Right atrium auricular region (tissue), 2 donors: ENCODE measurements at regions not wholly inside any gene's neighbourhood (a gene's known extent, or its start where the extent isn't known, plus 50 kb on each side); places are given as distances from the start of the nearest gene placed in this dataset.

Experiments used
- DNase-seq: peaks from one replicate; pipeline ENCODE4 v3.0.0-alpha.2; 2019; ENCODE audit warnings: low spot score
- H3K27ac ChIP-seq, 2 donors: fragments of 200-600 bp; sonication (generic); 1 replicate in 1 of 2; 2 replicates in 1 of 2; pipeline ENCODE4 v1.5.1; 2016 to 2019
- H3K27me3 ChIP-seq, 2 donors: fragments of 200-600 bp; sonication (generic); one replicate each; pipeline versions ENCODE4 v1.5.1 to v1.6.0; 2017 to 2019
- H3K36me3 ChIP-seq: fragments of 200-600 bp; sonication (generic); one replicate; pipeline ENCODE4 v1.5.1; 2016
- H3K4me1 ChIP-seq, 2 donors: fragments of 200-600 bp; sonication (generic); one replicate each; pipeline versions ENCODE4 v1.5.1 to v1.6.0; 2017 to 2019
- H3K4me3 ChIP-seq, 2 donors: fragments of 200-600 bp; sonication (generic); 1 replicate in 1 of 2; 2 replicates in 1 of 2; pipeline ENCODE4 v1.5.1; 2017 to 2019; ENCODE audit warnings: mild to moderate bottlenecking in 1 of 2, moderate library complexity in 1 of 2
- H3K9me3 ChIP-seq, 2 donors: fragments of 200-600 bp; sonication (generic); one replicate each; pipeline ENCODE4 v1.5.1; 2019
- TF ChIP-seq, protein P1 (sequence below), 2 donors: fragments of 200-600 bp; sonication (generic); IDR thresholded peaks; one replicate each; pipeline ENCODE4 v1.5.1; 2019; ENCODE audit warnings: antibody characterized with exemption in 2 of 2

DNA sequence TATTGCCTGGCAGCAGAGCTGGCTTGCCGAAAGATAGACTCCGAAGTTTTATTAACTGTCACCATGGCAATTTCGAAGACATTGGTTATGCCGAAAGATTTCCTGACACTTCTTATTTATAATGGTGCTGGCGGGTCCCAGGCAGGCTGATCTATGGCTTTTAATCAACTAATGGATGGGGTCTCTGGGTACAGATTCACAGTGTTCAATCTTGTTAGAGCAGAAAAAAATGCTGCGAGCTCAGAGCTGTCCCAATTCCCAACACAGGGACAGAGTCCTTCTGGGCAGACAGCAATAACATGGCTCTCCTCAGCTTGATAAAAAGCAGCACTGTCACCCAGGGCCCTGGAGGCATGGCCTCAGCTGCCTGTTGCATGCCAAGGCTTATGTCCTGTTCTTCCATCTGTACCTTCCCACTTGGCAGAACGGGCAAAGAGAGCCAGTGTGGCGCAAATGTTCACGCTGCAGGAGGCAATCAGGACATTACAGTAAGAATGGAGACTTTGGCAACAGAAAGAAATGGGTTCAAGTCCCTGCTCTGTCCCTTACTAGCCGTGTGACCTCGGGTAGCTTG, 228.2 kb upstream of the PWP1 start:
- Histone ChIP-seq H3K36me3 (no peaks in the 10 kb centered on the region), H3K9me3 (no peaks in the 10 kb centered on the region), H3K4me3 (no peak overlapping the region), H3K27ac (no peak overlapping the region), H3K4me1 (no peaks in the 10 kb centered on the region), H3K27me3 (no peaks in the 10 kb centered on the region)
- TF ChIP-seq, protein P1, sequence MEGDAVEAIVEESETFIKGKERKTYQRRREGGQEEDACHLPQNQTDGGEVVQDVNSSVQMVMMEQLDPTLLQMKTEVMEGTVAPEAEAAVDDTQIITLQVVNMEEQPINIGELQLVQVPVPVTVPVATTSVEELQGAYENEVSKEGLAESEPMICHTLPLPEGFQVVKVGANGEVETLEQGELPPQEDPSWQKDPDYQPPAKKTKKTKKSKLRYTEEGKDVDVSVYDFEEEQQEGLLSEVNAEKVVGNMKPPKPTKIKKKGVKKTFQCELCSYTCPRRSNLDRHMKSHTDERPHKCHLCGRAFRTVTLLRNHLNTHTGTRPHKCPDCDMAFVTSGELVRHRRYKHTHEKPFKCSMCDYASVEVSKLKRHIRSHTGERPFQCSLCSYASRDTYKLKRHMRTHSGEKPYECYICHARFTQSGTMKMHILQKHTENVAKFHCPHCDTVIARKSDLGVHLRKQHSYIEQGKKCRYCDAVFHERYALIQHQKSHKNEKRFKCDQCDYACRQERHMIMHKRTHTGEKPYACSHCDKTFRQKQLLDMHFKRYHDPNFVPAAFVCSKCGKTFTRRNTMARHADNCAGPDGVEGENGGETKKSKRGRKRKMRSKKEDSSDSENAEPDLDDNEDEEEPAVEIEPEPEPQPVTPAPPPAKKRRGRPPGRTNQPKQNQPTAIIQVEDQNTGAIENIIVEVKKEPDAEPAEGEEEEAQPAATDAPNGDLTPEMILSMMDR (IDR thresholded peaks at IDR 0.05), result no peak
- DNase-seq, result no peak

DNA sequence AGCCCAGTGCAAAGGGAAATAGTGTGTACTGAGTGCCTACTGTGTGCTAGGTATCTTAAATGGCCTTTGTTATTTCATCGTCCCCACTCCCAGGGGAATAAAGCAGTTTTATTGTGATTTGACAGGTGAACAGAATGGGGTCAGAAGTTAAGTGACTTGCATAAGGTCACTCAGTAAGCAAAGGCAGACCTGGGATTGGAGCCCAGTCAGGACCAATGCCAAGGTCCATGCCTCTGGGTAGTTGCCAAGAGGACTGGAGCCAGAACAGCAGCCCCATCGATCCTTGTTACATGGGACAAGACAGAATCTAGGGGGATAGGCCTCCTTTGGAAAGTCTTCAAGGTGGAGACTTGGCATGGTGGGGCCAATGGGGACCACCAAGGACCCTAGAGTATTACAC, 227.4 kb upstream of the PWP1 start:
- H3K4me1 ChIP-seq, result no peaks in the 10 kb centered on the region
- TF ChIP-seq, protein P1 (IDR thresholded peaks at IDR 0.05), result no peak
- no peaks in the 10 kb centered on the region for H3K9me3 ChIP-seq
- no peak overlapping the region for H3K27ac ChIP-seq
- no peaks in the 10 kb centered on the region for H3K27me3 ChIP-seq
- DNase-seq, result no peak
- H3K4me3 ChIP-seq, result no peak overlapping the region
- no peaks in the 10 kb centered on the region for H3K36me3 ChIP-seq

GRCh38 chr12:107458990-107459389, 226.6 kb upstream of the PWP1 start:
- Histone ChIP-seq H3K36me3 (no peaks in the 10 kb centered on the region), H3K4me3 (no peak overlapping the region), H3K27me3 (no peaks in the 10 kb centered on the region), H3K27ac (no peak overlapping the region), H3K9me3 (no peaks in the 10 kb centered on the region), H3K4me1 (no peaks in the 10 kb centered on the region)
- DNase-seq, result no peak
- TF ChIP-seq, protein P1 (IDR thresholded peaks at IDR 0.05), result no peak

DNA sequence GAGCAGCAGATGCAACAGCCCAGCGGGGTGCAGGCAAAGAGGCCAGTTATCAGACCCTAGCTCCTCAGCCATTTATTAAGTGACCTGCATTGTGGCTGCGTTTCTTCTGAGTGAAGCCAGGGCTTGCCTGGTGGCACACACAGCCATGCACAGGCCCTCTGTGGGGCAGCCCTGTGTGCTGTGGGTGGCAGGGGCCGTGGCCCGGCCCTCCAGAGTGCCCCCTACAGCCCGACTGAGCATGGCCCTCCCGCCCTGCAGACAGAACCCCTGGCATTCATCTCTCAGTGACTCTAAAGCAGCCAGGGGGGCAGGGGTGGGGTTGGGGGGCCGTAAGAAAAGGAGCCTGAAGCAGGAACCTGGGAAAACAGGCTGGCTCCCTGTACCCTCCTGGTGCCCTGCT, 226.0 kb upstream of the PWP1 start:
- H3K4me3 ChIP-seq, result no peak overlapping the region
- TF ChIP-seq, protein P1 (IDR thresholded peaks at IDR 0.05), result no peak

DNA sequence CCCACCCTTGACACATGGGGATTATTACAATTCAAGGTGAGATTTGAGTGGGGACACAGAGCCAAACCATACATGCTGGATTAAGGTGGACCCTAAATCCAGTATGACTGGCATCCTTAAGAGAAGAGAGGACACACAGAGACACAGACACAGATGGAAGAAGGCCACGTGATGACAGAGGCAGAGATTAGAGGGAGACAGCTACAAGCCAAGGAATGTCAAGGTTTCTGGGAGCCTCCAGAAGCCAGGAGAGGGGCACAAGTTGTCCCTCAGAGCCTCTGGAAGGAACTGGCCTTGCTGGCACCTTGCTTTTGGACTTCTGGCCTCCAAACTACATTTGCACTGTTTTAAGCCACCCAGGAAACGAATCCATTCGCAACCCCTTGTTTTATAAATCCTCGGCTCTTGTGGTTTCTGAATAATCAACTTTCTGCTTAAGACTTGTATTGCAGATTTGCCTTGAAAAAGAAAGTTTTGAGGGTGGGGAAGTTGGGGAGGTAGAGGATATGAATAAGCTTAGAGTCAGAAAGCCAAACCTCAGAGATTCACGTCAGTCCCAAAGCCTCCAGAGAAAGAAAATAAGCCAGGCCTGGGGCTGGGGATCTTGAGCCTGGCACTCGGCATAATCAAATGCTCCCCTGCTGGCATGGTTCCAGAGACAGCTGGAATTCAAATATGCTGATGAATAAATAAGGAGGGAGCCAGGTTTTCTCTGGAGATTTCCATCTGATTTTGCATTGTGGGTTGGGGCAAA, 224.2 kb upstream of the PWP1 start:
- H3K9me3 ChIP-seq, result no peaks in the 10 kb centered on the region
- no peaks in the 10 kb centered on the region for H3K36me3 ChIP-seq
- H3K4me1 ChIP-seq, result no peaks in the 10 kb centered on the region
- H3K27ac ChIP-seq, result no peak overlapping the region
- TF ChIP-seq, protein P1 (IDR thresholded peaks at IDR 0.05), result no peak
- H3K27me3 ChIP-seq, result no peaks in the 10 kb centered on the region
- H3K4me3 ChIP-seq, result no peak overlapping the region
- DNase-seq, result no peak

More for the DNA sequence above, 226.0 kb upstream of the PWP1 start:
- H3K27me3 ChIP-seq, result no peaks in the 10 kb centered on the region
- H3K4me1 ChIP-seq, result no peaks in the 10 kb centered on the region
- H3K9me3 ChIP-seq, result no peaks in the 10 kb centered on the region
- no peak for DNase-seq
- H3K36me3 ChIP-seq, result no peaks in the 10 kb centered on the region
- H3K27ac ChIP-seq, result no peak overlapping the region
